Mesenchymal stem cell (in vitro differentiated cells and primary cell): ENCODE measurements at regions not wholly inside any gene's neighbourhood (a gene's known extent, or its start where the extent isn't known, plus 50 kb on each side); places are given as distances from the start of the nearest gene placed in this dataset.

Experiments
- DNase-seq: peaks from one replicate; pipeline ENCODE4 v3.0.0-alpha.2; 2013
- H2AFZ ChIP-seq: one replicate; pipeline ENCODE4 v1.6.1; 2013; ENCODE audit warnings: low read depth, mild to moderate bottlenecking, control low read depth, inconsistent platforms, low read length, moderate library complexity
- H2AK5ac ChIP-seq: 2 replicates; pipeline ENCODE4 v1.6.1; 2013; ENCODE audit warnings: low read length, moderate library complexity, mild to moderate bottlenecking, inconsistent platforms; ENCODE audit not compliant: severe bottlenecking
- H2BK120ac ChIP-seq: one replicate; pipeline ENCODE4 v1.6.1; 2013; ENCODE audit warnings: low read depth, mild to moderate bottlenecking, inconsistent platforms, low read length, moderate library complexity
- H2BK12ac ChIP-seq, 2 experiments: one replicate each; pipeline ENCODE4 v1.6.1; 2013; ENCODE audit warnings: inconsistent platforms in 2 of 2, low read length in 2 of 2, mild to moderate bottlenecking in 2 of 2, moderate library complexity in 2 of 2, control low read depth in 1 of 2
- H2BK15ac ChIP-seq: one replicate; pipeline ENCODE4 v1.6.1; 2013; ENCODE audit warnings: mild to moderate bottlenecking, low read depth, inconsistent platforms; ENCODE audit not compliant: poor library complexity, severe bottlenecking
- H2BK5ac ChIP-seq: 2 replicates; pipeline ENCODE4 v1.6.1; 2013; ENCODE audit warnings: low read depth, mild to moderate bottlenecking, low read length, control low read depth, inconsistent platforms; ENCODE audit not compliant: poor library complexity, severe bottlenecking
- H3K14ac ChIP-seq, 2 experiments: one replicate each; pipeline ENCODE4 v1.6.1; 2013; ENCODE audit warnings: inconsistent platforms in 2 of 2, low read length in 2 of 2, control low read depth in 1 of 2, mild to moderate bottlenecking in 1 of 2, moderate library complexity in 1 of 2
- H3K18ac ChIP-seq, 2 experiments: one replicate each; pipeline ENCODE4 v1.6.1; 2013; ENCODE audit warnings: inconsistent platforms in 2 of 2, low read length in 2 of 2, control low read depth in 1 of 2, low read depth in 1 of 2, mild to moderate bottlenecking in 1 of 2
- H3K23ac ChIP-seq, 2 experiments: one replicate each; pipeline ENCODE4 v1.6.1; 2013; ENCODE audit warnings: inconsistent platforms in 2 of 2, low read length in 2 of 2, mild to moderate bottlenecking in 2 of 2, moderate library complexity in 2 of 2, control low read depth in 1 of 2
- H3K27ac ChIP-seq: 2 replicates; pipeline ENCODE4 v1.5.1; 2013; ENCODE audit warnings: mild to moderate bottlenecking, moderate library complexity, low read length, control low read depth, inconsistent platforms; ENCODE audit not compliant: poor library complexity, severe bottlenecking
- H3K27me3 ChIP-seq, 2 experiments: 2 replicates each; pipeline versions ENCODE4 v1.6.1 to v1.7.0; 2013; ENCODE audit warnings: low read length in 2 of 2, mild to moderate bottlenecking in 2 of 2, moderate library complexity in 2 of 2, control low read depth in 1 of 2, inconsistent platforms in 1 of 2; ENCODE audit not compliant: control insufficient read depth in 1 of 2, insufficient read depth in 1 of 2
- H3K36me3 ChIP-seq, 2 experiments: 2 replicates each; pipeline versions ENCODE4 v1.6.1 to v1.7.0; 2013; ENCODE audit warnings: low read length in 2 of 2, control low read depth in 1 of 2, inconsistent platforms in 1 of 2, low read depth in 1 of 2, mild to moderate bottlenecking in 1 of 2; ENCODE audit not compliant: insufficient read depth in 2 of 2, control insufficient read depth in 1 of 2
- H3K4ac ChIP-seq, 2 experiments: one replicate each; pipeline ENCODE4 v1.6.1; 2013; ENCODE audit warnings: inconsistent platforms in 2 of 2, low read length in 2 of 2, mild to moderate bottlenecking in 2 of 2, moderate library complexity in 2 of 2, control low read depth in 1 of 2, low read depth in 1 of 2
- H3K4me1 ChIP-seq: 2 replicates; pipeline ENCODE4 v1.6.1; 2013; ENCODE audit warnings: low read depth, low read length, control low read depth; ENCODE audit not compliant: control insufficient read depth, insufficient read depth
- H3K4me2 ChIP-seq: 2 replicates; pipeline ENCODE4 v1.6.1; 2013; ENCODE audit warnings: low read length, mild to moderate bottlenecking, inconsistent platforms; ENCODE audit not compliant: poor library complexity, severe bottlenecking
- H3K4me3 ChIP-seq, 2 experiments: 2 replicates each; pipeline versions ENCODE4 v1.5.1 to v1.7.0; 2013; ENCODE audit warnings: low read length in 2 of 2, mild to moderate bottlenecking in 2 of 2, control low read depth in 1 of 2, low read depth in 1 of 2; ENCODE audit not compliant: insufficient read depth in 1 of 2
- H3K79me1 ChIP-seq: replicated peaks from 2 replicates; pipeline ENCODE4 v1.6.1; 2013; ENCODE audit warnings: mild to moderate bottlenecking, control low read depth, low read length, inconsistent platforms; ENCODE audit not compliant: poor library complexity, severe bottlenecking
- H3K9ac ChIP-seq: 2 replicates; pipeline ENCODE4 v1.7.0; 2013; ENCODE audit warnings: mild to moderate bottlenecking, low read length, moderate library complexity
- H3K9me3 ChIP-seq: 2 replicates; pipeline ENCODE4 v1.7.0; 2013; ENCODE audit warnings: mild to moderate bottlenecking, low read length; ENCODE audit not compliant: control insufficient read depth
- H4K8ac ChIP-seq: one replicate; pipeline ENCODE4 v1.6.1; 2013; ENCODE audit warnings: inconsistent platforms, mild to moderate bottlenecking, low read length, moderate library complexity
- H4K91ac ChIP-seq: one replicate; pipeline ENCODE4 v1.6.1; 2013; ENCODE audit warnings: mild to moderate bottlenecking, low read length, inconsistent platforms
- WGBS: methylation state at CpG from one replicate; pipeline ENCODE4 v1.1.7; 2013; ENCODE audit warnings: mixed read lengths; 5-methylcytosine and 5-hydroxymethylcytosine counted together

- H3K27me3 ChIP-seq, result peaks cover 0 to 3% of the 10 kb centered on the region in 2 experiments
- H3K4me2 ChIP-seq, result no peak overlapping the region
- H3K9ac ChIP-seq, result no peak overlapping the region
- H2AFZ ChIP-seq, result no peak overlapping the region
- 64% methylated on average over 3 of the region's 7 CpGs for WGBS
- no peaks in the 10 kb centered on the region for H3K79me1 ChIP-seq
- no peak for DNase-seq
- no peak overlapping the region for H3K27ac ChIP-seq
- H4K91ac ChIP-seq, result no peak overlapping the region
- no peak overlapping the region for H3K18ac ChIP-seq
- no peaks in the 10 kb centered on the region for H3K36me3 ChIP-seq
- H3K9me3 ChIP-seq, result no peaks in the 10 kb centered on the region
- H2BK12ac ChIP-seq, result no peak overlapping the region
- H3K4me1 ChIP-seq, result no peaks in the 10 kb centered on the region
- H2BK5ac ChIP-seq, result no peak overlapping the region
- H3K4me3 ChIP-seq, result no peak overlapping the region
- no peak overlapping the region for H3K23ac ChIP-seq
- H2BK15ac ChIP-seq, result no peak overlapping the region
- H3K14ac ChIP-seq, result no peak overlapping the region
- H2BK120ac ChIP-seq, result no peak overlapping the region
- no peak overlapping the region for H4K8ac ChIP-seq
- no peak overlapping the region for H2AK5ac ChIP-seq
- H3K4ac ChIP-seq, result no peak overlapping the region
Measured at GRCh38 chr16:50961952-50962351, 189.1 kb downstream of the SALL1 start.

- no peak for DNase-seq
- Histone ChIP-seq H2AK5ac (no peak overlapping the region), H3K4me1 (no peaks in the 10 kb centered on the region), H3K14ac (no peak overlapping the region), H3K36me3 (no peaks in the 10 kb centered on the region), H3K79me1 (no peaks in the 10 kb centered on the region), H3K4me3 (no peak overlapping the region), H2BK15ac (no peak overlapping the region), H3K4ac (no peak overlapping the region), H3K18ac (no peak overlapping the region), H2BK120ac (no peak overlapping the region), H2BK5ac (no peak overlapping the region), H3K27me3 (peaks cover 0 to 3% of the 10 kb centered on the region in 2 experiments), H3K23ac (no peak overlapping the region), H3K9me3 (no peaks in the 10 kb centered on the region), H2AFZ (no peak overlapping the region), H4K8ac (no peak overlapping the region), H3K4me2 (no peak overlapping the region), H3K9ac (no peak overlapping the region), H4K91ac (no peak overlapping the region), H3K27ac (no peak overlapping the region), H2BK12ac (no peak overlapping the region)
- WGBS, result 64% methylated on average over 2 of the region's 2 CpGs
Measured at GRCh38 chr16:50960517-50961202, 190.4 kb downstream of the SALL1 start.

GRCh38 chr16:50957056-50957455 is 194.0 kb downstream of the SALL1 start:
- H2AFZ ChIP-seq, result no peak overlapping the region
- no peak overlapping the region for H4K91ac ChIP-seq
- H2AK5ac ChIP-seq, result no peak overlapping the region
- 95% methylated on average over 3 of the region's 4 CpGs for WGBS
- no peak overlapping the region for H2BK120ac ChIP-seq
- H4K8ac ChIP-seq, result no peak overlapping the region
- no peak overlapping the region for H3K9ac ChIP-seq
- no peak overlapping the region for H3K4me2 ChIP-seq
- no peak overlapping the region for H3K4me3 ChIP-seq
- no peaks in the 10 kb centered on the region for H3K4me1 ChIP-seq
- no peak overlapping the region for H3K18ac ChIP-seq
- H3K23ac ChIP-seq, result no peak overlapping the region
- no peak for DNase-seq
- no peaks in the 10 kb centered on the region for H3K79me1 ChIP-seq
- H2BK5ac ChIP-seq, result no peak overlapping the region
- peaks cover 7 to 8% of the 10 kb centered on the region in 2 experiments for H3K27me3 ChIP-seq
- no peak overlapping the region for H3K14ac ChIP-seq
- no peaks in the 10 kb centered on the region for H3K9me3 ChIP-seq
- H2BK15ac ChIP-seq, result no peak overlapping the region
- no peaks in the 10 kb centered on the region for H3K36me3 ChIP-seq
- H2BK12ac ChIP-seq, result no peak overlapping the region
- H3K4ac ChIP-seq, result no peak overlapping the region
- H3K27ac ChIP-seq, result no peak overlapping the region

GRCh38 chr16:50956637-50957036 is 194.4 kb downstream of the SALL1 start:
- Histone ChIP-seq H3K18ac (no peak overlapping the region), H3K23ac (no peak overlapping the region), H2AK5ac (no peak overlapping the region), H2AFZ (no peak overlapping the region), H3K9me3 (no peaks in the 10 kb centered on the region), H3K36me3 (no peaks in the 10 kb centered on the region), H3K4me1 (no peaks in the 10 kb centered on the region), H3K27me3 (peaks cover 7 to 8% of the 10 kb centered on the region in 2 experiments), H3K4ac (no peak overlapping the region), H2BK15ac (no peak overlapping the region), H3K14ac (no peak overlapping the region), H4K8ac (no peak overlapping the region), H4K91ac (no peak overlapping the region), H2BK120ac (no peak overlapping the region), H3K9ac (no peak overlapping the region), H3K27ac (no peak overlapping the region), H3K4me2 (no peak overlapping the region), H3K79me1 (no peaks in the 10 kb centered on the region), H3K4me3 (no peak overlapping the region), H2BK5ac (no peak overlapping the region), H2BK12ac (no peak overlapping the region)
- 39% methylated on average over 1 of the region's 1 CpG for WGBS
- DNase-seq, result no peak
